ENCODE measurements at regions not wholly inside any gene's neighbourhood (a gene's known extent, or its start where the extent isn't known, plus 50 kb on each side); places are given as distances from the start of the nearest gene placed in this dataset.

GRCh38 chr12:67088401-67089118, 180.6 kb upstream of the CAND1 start:
- TF ChIP-seq SIN3A (IDR thresholded peaks at IDR 0.05; ENCODE audit: borderline replicate concordance, insufficient read depth, low read depth, low read length) (no peak), CTCF (IDR thresholded peaks at IDR 0.05) (no peak)

All from Panc1 (cell line).